ENCODE measurements at regions not wholly inside any gene's neighbourhood (a gene's known extent, or its start where the extent isn't known, plus 50 kb on each side); places are given as distances from the start of the nearest gene placed in this dataset.

DNA sequence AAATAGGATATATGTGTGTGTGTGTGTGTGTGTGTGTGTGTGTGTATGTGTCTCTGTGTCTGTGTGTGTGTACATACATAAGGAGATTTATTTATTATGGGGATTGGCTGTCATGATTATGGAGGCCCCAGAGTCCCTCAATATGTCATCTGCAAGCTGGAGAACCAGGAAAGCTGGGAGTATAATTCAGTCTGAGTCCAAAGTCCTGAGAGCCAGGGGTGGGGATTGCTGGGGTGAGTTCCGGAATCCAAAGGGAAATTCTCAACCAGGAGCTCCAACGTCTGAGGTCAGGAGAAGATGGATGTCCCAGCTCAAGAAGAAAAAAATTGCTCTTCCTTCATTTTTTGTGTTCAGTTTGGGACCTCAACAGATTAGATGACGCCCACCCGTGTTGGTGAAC lies 50.7 kb upstream of the PLPP4 start:
- Histone ChIP-seq H3K36me3 (no peaks in the 10 kb centered on the region), H3K4me3 (ENCODE audit: low read depth, low read length) (no peak overlapping the region), H3K27me3 (ENCODE audit: insufficient read depth, low read depth, severe bottlenecking) (no peaks in the 10 kb centered on the region), H3K27ac (no peak overlapping the region), H3K9me3 (ENCODE audit: severe bottlenecking) (no peaks in the 10 kb centered on the region)
- no peak for DNase-seq
- no peak for TF ChIP-seq CTCF (IDR thresholded peaks at IDR 0.05; ENCODE audit: low read depth, low read length)

All from WERI-Rb-1 (cell line).